ENCODE measurements at regions not wholly inside any gene's neighbourhood (a gene's known extent, or its start where the extent isn't known, plus 50 kb on each side); places are given as distances from the start of the nearest gene placed in this dataset.

GRCh38 chr18:24817587-24818371, 357.3 kb downstream of the HRH4 start:
- TF ChIP-seq CTCF (conservative IDR thresholded peaks at IDR 0.05; ENCODE audit: low read length) (no peak), EZH2phosphoT487 (IDR thresholded peaks at IDR 0.05; ENCODE audit: borderline replicate concordance, low read depth, low read length) (no peak)

Measured in OCI-LY7 (cell line).